ENCODE measurements at regions not wholly inside any gene's neighbourhood (a gene's known extent, or its start where the extent isn't known, plus 50 kb on each side); places are given as distances from the start of the nearest gene placed in this dataset. TPM values are rescaled to one million over a fixed set of nuclear protein-coding genes. Genes with fewer than 3 reads are reported as not detected.

GRCh38 chr6:127053875-127054235 is 64.6 kb upstream of the RSPO3 start:
- peaks cover 28% of the 10 kb centered on the region for H3K4me1 Mint-ChIP-seq (ENCODE audit: unreplicated experiment)
- peak overlapping the region; percentile 1 for H3K27ac Mint-ChIP-seq (ENCODE audit: unreplicated experiment)
- H3K36me3 Mint-ChIP-seq (ENCODE audit: unreplicated experiment), result peaks cover 2% of the 10 kb centered on the region
- TF ChIP-seq, protein P1, sequence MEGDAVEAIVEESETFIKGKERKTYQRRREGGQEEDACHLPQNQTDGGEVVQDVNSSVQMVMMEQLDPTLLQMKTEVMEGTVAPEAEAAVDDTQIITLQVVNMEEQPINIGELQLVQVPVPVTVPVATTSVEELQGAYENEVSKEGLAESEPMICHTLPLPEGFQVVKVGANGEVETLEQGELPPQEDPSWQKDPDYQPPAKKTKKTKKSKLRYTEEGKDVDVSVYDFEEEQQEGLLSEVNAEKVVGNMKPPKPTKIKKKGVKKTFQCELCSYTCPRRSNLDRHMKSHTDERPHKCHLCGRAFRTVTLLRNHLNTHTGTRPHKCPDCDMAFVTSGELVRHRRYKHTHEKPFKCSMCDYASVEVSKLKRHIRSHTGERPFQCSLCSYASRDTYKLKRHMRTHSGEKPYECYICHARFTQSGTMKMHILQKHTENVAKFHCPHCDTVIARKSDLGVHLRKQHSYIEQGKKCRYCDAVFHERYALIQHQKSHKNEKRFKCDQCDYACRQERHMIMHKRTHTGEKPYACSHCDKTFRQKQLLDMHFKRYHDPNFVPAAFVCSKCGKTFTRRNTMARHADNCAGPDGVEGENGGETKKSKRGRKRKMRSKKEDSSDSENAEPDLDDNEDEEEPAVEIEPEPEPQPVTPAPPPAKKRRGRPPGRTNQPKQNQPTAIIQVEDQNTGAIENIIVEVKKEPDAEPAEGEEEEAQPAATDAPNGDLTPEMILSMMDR (IDR thresholded peaks at IDR 0.05), result no peak
- no peak for DNase-seq (ENCODE audit: extremely low spot score, unreplicated experiment)
- H3K9me3 Mint-ChIP-seq (ENCODE audit: unreplicated experiment), result peaks cover 11% of the 10 kb centered on the region
- no peak overlapping the region for H3K4me3 Mint-ChIP-seq (ENCODE audit: unreplicated experiment)
- H3K27me3 Mint-ChIP-seq (ENCODE audit: unreplicated experiment), result no peaks in the 10 kb centered on the region

GRCh38 chr6:127058027-127058426 is 60.4 kb upstream of the RSPO3 start:
- H3K27me3 Mint-ChIP-seq (ENCODE audit: unreplicated experiment), result no peaks in the 10 kb centered on the region
- H3K27ac Mint-ChIP-seq (ENCODE audit: unreplicated experiment), result no peak overlapping the region
- no peak for DNase-seq (ENCODE audit: extremely low spot score, unreplicated experiment)
- TF ChIP-seq, protein P1 (IDR thresholded peaks at IDR 0.05), result no peak
- H3K4me3 Mint-ChIP-seq (ENCODE audit: unreplicated experiment), result no peak overlapping the region
- no peaks in the 10 kb centered on the region for H3K36me3 Mint-ChIP-seq (ENCODE audit: unreplicated experiment)
- H3K4me1 Mint-ChIP-seq (ENCODE audit: unreplicated experiment), result peaks cover 16% of the 10 kb centered on the region
- H3K9me3 Mint-ChIP-seq (ENCODE audit: unreplicated experiment), result peaks cover 17% of the 10 kb centered on the region

DNA sequence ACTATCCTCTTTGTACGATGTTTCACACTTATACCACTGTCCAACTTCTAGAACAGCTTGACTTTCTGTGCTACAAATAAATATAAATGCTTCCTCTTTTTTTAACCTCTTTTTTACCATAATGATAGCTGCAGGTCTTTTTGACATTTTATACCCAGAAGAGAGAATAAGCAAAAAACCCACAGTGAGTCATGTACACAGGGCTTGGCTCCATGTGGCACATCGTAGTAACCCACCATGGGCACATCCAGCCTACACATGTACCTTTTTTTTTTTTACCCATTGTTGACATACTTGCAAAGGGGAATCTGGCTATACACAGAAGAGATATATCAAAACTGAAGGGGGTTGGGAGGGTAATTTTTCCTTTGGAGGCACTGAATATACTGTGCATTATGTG is 59.5 kb upstream of the RSPO3 start:
- no peaks in the 10 kb centered on the region for H3K27me3 Mint-ChIP-seq (ENCODE audit: unreplicated experiment)
- H3K4me3 Mint-ChIP-seq (ENCODE audit: unreplicated experiment), result no peak overlapping the region
- H3K27ac Mint-ChIP-seq (ENCODE audit: unreplicated experiment), result no peak overlapping the region
- H3K9me3 Mint-ChIP-seq (ENCODE audit: unreplicated experiment), result peaks cover 17% of the 10 kb centered on the region
- TF ChIP-seq, protein P1 (IDR thresholded peaks at IDR 0.05), result no peak
- H3K36me3 Mint-ChIP-seq (ENCODE audit: unreplicated experiment), result no peaks in the 10 kb centered on the region
- DNase-seq (ENCODE audit: extremely low spot score, unreplicated experiment), result no peak
- H3K4me1 Mint-ChIP-seq (ENCODE audit: unreplicated experiment), result peaks cover 9% of the 10 kb centered on the region

Small RNA genes in the stretch of these regions (microRNA-seq; reads per million reads assigned to microRNA genes)
- not detected for gene MIR588 (ENCODE audit: unreplicated experiment)

Data from osteocyte (in vitro differentiated cells).